ENCODE measurements at regions not wholly inside any gene's neighbourhood (a gene's known extent, or its start where the extent isn't known, plus 50 kb on each side); places are given as distances from the start of the nearest gene placed in this dataset.

- Histone ChIP-seq H3K9ac (ENCODE audit: low read length) (no peak overlapping the region), H3K36me3 (ENCODE audit: control insufficient read depth in 1 of 2, insufficient read depth in 2 of 2, low read length in 2 of 2) (no peaks in the 10 kb centered on the region), H3K79me2 (ENCODE audit: insufficient read depth, low read length) (no peaks in the 10 kb centered on the region), H3K4me1 (ENCODE audit: control insufficient read depth in 1 of 2, insufficient read depth in 2 of 2, low read length in 2 of 2) (no peaks in the 10 kb centered on the region), H4K20me1 (ENCODE audit: insufficient read depth) (no peaks in the 10 kb centered on the region), H2AFZ (ENCODE audit: low read depth, low read length, poor library complexity, severe bottlenecking) (no peak overlapping the region), H3K27me3 (ENCODE audit: insufficient read depth, low read length) (no peaks in the 10 kb centered on the region), H3K27ac (ENCODE audit: low read depth, low read length) (no peak overlapping the region), H3K4me3 (replicated peaks in 1 of 2; ENCODE audit: low read depth in 1 of 2, low read length in 2 of 2) (no peak overlapping the region), H3K9me3 (ENCODE audit: control insufficient read depth in 1 of 2, insufficient read depth in 1 of 2, low read depth in 1 of 2, low read length in 2 of 2) (no peaks in the 10 kb centered on the region), H3K9me2 (ENCODE audit: insufficient read depth) (no peaks in the 10 kb centered on the region), H3K4me2 (ENCODE audit: low read length) (no peak overlapping the region)
- ChIA-PET CTCF (no interaction called here), RAD21 (ENCODE audit: low non-redundant PET in 1 of 2, low total read pairs in 2 of 2, uncharacterized antibody in 2 of 2, unreplicated experiment in 2 of 2) (no interaction called here), POLR2A (no interaction called here)
- BruUV-seq (replicated peaks), result no TSS peak
- intact Hi-C loops (cut with micrococcal nuclease), result no loop called here
- TF ChIP-seq YY1 (IDR thresholded peaks at IDR 0.05; ENCODE audit: extremely low read depth, insufficient replicate concordance, low read depth, low read length), result no peak
- TF ChIP-seq CEBPB (IDR thresholded peaks at IDR 0.05; ENCODE audit: low read depth), result no peak
- TF ChIP-seq SIN3A (IDR thresholded peaks at IDR 0.05; ENCODE audit: low read depth), result no peak
- TF ChIP-seq ELF1 (IDR thresholded peaks at IDR 0.05; ENCODE audit: borderline replicate concordance, low read depth), result no peak
- TF ChIP-seq ZNF274 (IDR thresholded peaks at IDR 0.05; ENCODE audit: low read depth, low read length), result no peak
- no peak for TF ChIP-seq JUND (IDR thresholded peaks at IDR 0.05)
- TF ChIP-seq SP1 (IDR thresholded peaks at IDR 0.05; ENCODE audit: low read depth), result no peak
- TF ChIP-seq RAD21 (IDR thresholded peaks at IDR 0.05; ENCODE audit: low read depth), result no peak
- no peak for TF ChIP-seq FOSL1 (IDR thresholded peaks at IDR 0.05; ENCODE audit: low read depth)
- TF ChIP-seq ZFX (IDR thresholded peaks at IDR 0.05), result no peak
- no peak for TF ChIP-seq MAX (IDR thresholded peaks at IDR 0.05)
- no peak for TF ChIP-seq EZH2phosphoT487 (IDR thresholded peaks at IDR 0.05; ENCODE audit: borderline replicate concordance)
- TF ChIP-seq CBX3 (IDR thresholded peaks at IDR 0.05; ENCODE audit: low read depth), result no peak
- TF ChIP-seq EGR1 (IDR thresholded peaks at IDR 0.05; ENCODE audit: low read depth), result no peak
- TF ChIP-seq, protein P1, sequence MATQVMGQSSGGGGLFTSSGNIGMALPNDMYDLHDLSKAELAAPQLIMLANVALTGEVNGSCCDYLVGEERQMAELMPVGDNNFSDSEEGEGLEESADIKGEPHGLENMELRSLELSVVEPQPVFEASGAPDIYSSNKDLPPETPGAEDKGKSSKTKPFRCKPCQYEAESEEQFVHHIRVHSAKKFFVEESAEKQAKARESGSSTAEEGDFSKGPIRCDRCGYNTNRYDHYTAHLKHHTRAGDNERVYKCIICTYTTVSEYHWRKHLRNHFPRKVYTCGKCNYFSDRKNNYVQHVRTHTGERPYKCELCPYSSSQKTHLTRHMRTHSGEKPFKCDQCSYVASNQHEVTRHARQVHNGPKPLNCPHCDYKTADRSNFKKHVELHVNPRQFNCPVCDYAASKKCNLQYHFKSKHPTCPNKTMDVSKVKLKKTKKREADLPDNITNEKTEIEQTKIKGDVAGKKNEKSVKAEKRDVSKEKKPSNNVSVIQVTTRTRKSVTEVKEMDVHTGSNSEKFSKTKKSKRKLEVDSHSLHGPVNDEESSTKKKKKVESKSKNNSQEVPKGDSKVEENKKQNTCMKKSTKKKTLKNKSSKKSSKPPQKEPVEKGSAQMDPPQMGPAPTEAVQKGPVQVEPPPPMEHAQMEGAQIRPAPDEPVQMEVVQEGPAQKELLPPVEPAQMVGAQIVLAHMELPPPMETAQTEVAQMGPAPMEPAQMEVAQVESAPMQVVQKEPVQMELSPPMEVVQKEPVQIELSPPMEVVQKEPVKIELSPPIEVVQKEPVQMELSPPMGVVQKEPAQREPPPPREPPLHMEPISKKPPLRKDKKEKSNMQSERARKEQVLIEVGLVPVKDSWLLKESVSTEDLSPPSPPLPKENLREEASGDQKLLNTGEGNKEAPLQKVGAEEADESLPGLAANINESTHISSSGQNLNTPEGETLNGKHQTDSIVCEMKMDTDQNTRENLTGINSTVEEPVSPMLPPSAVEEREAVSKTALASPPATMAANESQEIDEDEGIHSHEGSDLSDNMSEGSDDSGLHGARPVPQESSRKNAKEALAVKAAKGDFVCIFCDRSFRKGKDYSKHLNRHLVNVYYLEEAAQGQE (IDR thresholded peaks at IDR 0.05; ENCODE audit: low read depth), result no peak
- no peak for TF ChIP-seq SRF (IDR thresholded peaks at IDR 0.05; ENCODE audit: low read depth)
- TF ChIP-seq TCF7L2 (IDR thresholded peaks at IDR 0.05; ENCODE audit: borderline replicate concordance, extremely low read depth, insufficient read depth, insufficient read length), result no peak
- ATAC-seq (no peak), DNase-seq (ENCODE audit: low read depth, low spot score) (no peak)
Measured at GRCh38 chr11:106344394-106344793, 266.9 kb downstream of the AASDHPPT start.
